HL-60 (cell line): ENCODE measurements at regions not wholly inside any gene's neighbourhood (a gene's known extent, or its start where the extent isn't known, plus 50 kb on each side); places are given as distances from the start of the nearest gene placed in this dataset.

Experiments used
- CTCF ChIP-seq: IDR thresholded peaks from one replicate; pipeline ENCODE4 v1.5.1; 2011; ENCODE audit warnings: low read length, control low read depth, inconsistent platforms; ENCODE audit not compliant: insufficient read depth
- GABPA ChIP-seq: IDR thresholded peaks from 2 replicates; pipeline ENCODE4 v1.6.1; 2012; ENCODE audit warnings: low read depth
- POLR2AphosphoS5 ChIP-seq: IDR thresholded peaks from 2 replicates; pipeline ENCODE4 v1.6.1; 2012; ENCODE audit warnings: low read depth
- REST ChIP-seq: IDR thresholded peaks from 2 replicates; pipeline ENCODE4 v1.6.1; 2012; ENCODE audit warnings: low read depth; ENCODE audit not compliant: insufficient replicate concordance
- SPI1 ChIP-seq: IDR thresholded peaks from 2 replicates; pipeline ENCODE4 v1.6.1; 2012; ENCODE audit warnings: low read depth, mild to moderate bottlenecking, borderline replicate concordance

- TF ChIP-seq CTCF (no peak), SPI1 (no peak), REST (no peak), POLR2AphosphoS5 (no peak), GABPA (no peak)
Measured at GRCh38 chr12:67483871-67484554, 164.5 kb upstream of the DYRK2 start.
